ENCODE measurements at regions not wholly inside any gene's neighbourhood (a gene's known extent, or its start where the extent isn't known, plus 50 kb on each side); places are given as distances from the start of the nearest gene placed in this dataset.

DNA sequence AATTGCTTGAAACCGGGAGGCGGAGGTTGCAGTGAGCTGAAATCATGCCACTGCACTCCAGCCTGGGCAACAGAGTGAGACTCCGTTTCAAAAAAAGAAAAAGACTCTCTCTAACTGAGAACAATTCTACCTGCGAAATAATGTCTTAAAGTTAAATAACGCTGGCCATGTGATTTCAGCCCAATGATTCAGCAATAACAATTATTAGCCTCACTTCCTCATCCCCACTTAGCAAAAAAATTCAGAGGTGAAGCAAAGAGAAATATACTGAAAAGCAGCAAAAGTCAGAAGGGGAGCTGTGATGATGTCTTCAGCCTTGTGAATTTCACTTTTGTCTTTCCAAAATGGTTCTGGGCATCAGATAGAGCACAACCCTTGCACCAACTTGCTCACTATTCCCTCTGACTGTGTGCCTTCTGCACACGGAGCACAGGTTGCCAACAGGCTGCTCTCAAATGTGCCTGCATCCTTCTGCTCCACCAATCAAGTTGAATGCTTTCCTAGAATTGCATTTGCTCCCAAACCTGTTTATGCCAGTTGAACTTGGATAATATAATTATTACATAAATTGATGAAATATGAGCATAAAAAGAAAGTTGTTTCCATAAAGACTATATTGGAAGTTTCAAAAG, 79.8 kb upstream of the IPO9 start:
- no peak for DNase-seq (ENCODE audit: low read depth)

DNA sequence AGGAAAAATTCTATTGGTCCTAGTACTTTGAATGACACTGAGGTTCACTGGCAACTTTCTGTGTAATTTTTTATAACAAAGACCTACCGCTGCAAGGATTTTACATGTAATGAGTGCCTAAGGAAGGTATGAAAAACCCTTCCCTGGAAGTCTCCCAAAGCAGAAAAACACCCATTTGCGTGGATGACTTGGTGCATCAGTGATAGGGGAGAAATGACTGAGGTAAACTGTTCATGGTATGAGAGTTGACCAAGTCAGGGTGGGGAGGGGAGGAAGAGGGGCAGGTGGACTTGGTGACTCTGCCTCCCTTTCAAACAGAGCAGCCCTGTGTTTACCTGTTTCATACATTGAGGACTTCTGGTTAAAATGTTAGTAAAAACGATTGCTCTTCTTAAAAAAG, 78.8 kb upstream of the IPO9 start:
- DNase-seq (ENCODE audit: low read depth): no peak

DNA sequence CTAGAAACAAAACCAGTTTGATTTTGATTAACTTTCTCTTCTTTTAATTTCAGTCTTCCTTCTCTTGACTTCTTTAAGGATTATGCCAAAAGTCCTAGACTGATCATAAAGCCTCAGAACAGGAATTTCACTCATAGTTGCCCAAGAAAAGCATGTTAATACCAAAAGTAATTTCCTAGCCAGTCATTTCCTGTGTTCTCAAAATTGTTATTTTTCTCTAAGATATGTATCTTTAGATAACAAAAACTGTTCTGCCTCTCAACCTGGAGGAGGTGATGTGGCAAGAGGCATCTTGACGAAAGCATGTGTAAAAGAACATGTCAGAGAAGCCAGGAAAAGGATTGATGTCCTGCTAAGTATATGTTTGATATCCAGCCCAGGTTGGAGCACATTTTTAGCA, 78.0 kb upstream of the IPO9 start:
- DNase-seq (ENCODE audit: low read depth): no peak

DNA sequence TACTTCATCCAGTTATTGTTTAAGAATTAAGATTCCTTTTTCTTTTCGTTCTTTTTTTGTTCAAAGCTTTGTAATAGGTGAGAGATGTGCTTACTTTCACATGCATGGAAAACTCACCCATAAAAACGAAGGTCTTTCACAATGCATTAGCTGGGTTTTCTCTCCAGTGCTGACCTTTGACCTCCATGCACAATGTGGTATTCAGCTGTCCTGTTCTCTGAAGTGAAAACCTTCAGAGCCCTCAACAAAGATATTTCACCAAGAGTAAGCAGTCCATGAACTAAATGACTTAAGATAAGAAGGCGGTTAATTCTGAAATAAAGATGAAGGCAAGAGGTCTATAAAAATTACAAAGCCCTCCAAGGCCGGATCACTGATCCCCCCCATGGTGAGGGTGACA, 77.1 kb upstream of the IPO9 start:
- DNase-seq (ENCODE audit: low read depth): no peak

DNA sequence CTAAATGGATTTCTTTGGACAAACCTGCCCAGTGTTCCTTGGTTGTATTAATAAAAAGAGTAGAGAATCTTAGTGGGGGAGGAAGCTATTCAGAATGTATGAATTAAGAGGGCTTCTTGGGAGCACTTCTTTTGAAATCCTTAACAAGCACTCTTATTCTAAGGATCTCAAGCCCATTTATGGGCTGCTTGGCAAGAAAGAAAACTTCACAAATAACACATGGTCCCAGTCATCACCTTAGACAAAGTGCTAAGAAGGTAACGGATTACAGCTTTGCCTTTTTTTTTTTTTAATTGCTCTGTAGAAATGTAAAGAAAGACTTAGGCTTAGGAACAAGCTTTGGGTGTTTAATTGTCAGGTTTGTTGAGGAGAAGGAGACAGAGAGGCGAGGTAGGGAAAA, 76.6 kb upstream of the IPO9 start:
- no peak for DNase-seq (ENCODE audit: low read depth)

DNA sequence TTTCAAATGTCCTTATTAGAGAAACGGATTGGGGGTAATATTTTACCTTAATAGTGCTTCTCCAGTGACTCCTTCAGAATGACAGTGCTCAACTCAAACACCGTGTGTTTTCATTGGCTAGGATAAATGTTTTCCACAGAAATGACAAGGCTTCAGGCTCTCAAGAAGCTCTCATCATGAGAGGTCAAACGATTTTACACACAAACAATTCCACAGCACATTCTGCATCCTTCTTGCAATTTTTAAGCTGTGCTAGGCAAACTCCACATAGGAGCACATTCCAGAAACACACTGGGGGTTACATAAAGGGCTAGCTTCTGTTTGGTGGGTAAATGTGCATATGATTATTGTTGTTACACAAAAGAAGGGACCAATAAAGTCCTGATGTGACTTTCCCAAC, 75.5 kb upstream of the IPO9 start:
- no peak for DNase-seq (ENCODE audit: low read depth)

DNA sequence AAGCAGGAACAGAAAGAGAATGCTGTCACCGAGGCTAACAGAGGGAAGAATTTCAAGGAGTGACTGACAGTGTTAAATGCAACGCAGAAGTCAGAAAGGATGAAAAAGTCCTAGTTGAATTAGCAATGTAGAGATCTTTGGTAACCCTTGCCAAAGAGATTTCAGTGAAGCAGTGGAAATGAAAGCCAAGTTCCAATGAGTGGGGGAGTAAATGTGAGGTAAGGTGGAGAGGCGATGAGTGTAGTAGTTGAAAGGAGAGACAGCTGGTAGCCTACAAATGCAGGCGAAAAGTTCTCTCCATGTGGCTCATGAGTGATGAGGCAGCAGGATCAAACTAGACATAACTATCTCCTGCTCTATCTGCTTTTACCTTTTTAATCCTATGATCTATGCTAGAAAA, 74.6 kb upstream of the IPO9 start:
- no peak for DNase-seq (ENCODE audit: low read depth)

DNA sequence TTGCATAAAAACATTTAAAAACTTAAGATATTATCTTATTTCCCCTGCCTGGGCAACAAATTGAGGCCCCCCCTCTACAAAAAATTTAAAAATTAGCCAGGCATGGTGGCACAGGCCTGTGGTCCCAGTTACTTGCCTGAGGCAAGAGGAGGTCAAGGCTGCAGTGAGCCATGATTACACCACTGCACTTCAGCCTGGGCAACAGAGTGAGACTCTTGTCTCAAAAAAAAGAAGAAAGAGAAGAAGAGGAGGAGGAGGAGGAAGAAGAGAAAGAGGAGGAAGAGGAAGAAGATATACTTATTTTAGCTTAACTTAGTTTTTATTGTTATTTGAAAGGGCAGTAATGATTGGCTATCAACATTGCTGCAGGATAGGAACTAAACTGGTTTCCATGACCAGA, 73.8 kb upstream of the IPO9 start:
- no peak for DNase-seq (ENCODE audit: low read depth)

DNA sequence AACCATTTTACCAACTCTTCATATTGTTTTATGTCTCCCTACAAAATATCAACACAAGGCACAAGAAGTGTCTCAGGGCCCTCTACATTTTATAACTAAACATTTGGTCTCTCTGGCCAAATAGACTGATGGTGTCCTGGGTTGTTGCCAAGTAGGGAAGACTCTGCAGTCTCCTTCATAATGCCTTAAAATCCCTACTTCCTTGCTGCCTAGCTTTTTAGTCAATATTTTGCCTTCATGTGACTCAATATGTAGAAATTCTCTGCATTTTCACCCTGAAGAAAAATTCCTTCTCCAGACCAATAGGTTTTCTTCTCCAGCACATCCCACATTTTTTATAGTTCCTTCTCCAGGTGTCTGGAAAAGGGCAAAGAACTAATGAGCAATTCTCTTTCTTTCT, 72.6 kb upstream of the IPO9 start:
- no peak for DNase-seq (ENCODE audit: low read depth)

DNA sequence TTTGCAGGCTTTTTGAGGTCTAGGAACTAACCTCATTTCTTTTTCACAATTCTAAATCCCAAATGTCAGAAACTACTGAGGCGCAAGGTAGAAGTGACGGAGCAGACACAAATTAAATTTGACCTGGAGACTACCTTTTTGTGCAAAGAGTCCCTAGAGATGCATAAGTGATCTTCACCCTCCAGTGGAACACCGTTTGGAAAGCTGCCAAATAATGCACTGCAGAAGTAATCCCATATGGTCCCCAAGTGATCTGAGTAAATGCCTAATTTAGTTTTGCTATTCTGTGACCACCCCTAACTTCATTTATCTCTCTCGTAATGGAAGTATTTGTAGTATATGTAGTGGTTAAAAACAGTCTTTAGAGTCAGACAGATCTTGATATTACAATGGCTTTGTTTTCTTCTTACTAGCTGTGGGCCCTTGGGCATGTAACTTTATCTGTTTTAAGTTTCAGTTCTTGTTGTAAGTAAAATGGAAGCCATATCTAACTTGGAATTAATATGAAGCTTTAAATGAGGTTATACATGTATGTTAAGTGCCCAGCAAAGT, 70.4 kb upstream of the IPO9 start:
- no peak for DNase-seq (ENCODE audit: low read depth)

DNA sequence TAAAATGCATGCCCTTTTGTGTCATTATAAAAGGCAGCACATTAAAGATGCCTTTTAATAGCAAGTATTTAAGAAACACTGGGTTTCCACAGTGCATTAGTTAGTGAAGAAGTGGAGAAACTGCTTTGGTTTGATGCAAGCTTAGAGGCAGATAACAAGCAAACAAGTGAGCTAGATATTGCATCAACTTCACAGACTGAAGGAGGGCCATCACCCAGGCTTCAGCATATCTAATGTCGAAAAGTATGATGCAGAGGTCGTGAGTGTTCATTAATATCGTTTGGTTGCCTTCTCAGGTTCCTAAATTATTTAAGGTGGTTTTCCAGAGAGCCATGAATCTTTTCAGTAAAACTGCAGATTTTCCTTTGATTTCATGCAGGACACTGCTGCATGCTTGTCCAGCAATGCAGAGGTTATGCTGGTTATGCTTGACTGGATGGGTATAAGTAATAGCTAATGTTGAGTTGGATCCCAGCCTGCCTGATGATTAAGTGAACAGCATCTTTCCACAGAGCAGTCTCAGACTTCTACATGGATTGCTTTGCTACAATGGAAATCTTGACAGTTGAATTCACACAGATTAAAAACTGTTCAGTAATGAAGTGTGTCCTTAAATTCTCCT, 69.7 kb upstream of the IPO9 start:
- no peak for DNase-seq (ENCODE audit: low read depth)

DNA sequence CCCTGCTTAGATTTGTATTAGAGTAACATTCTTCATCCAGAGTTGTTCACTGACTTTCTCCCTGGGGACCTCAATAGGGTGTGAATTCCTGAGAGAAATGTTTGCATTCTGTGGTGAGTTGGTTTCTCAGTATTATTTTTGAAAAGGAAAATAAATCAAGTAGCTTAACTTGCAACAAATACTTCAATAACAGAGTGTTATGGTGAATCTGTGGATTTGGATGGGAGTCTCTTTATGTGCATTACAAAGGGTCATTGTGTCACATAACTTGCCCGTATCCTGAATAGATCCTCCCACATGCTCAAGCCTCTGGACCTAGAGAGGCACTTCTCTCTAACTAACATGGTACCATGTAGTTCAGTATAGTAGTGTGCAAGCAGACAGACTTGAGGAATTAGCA, 68.4 kb upstream of the IPO9 start:
- no peak for DNase-seq (ENCODE audit: low read depth)

DNA sequence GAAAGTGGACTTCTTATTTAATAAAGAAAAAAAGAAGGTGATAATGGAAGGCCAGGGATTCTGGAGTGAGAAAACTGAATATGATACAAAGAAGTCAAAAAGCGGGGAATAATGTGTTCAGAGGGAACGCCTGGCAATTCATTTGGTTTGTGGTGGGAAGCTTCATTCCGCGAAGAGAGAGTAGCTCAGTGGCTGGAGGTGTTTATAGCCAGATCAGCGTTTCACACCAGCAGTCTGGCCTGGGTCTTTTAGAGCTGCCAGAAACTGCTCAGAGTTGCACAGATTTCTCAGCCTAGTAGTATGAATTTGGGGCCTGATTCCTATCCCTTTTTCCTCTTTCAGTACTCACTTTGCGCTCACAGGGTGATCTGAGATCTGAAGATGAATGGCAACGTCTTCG, 67.8 kb upstream of the IPO9 start:
- DNase-seq (ENCODE audit: low read depth): no peak

DNA sequence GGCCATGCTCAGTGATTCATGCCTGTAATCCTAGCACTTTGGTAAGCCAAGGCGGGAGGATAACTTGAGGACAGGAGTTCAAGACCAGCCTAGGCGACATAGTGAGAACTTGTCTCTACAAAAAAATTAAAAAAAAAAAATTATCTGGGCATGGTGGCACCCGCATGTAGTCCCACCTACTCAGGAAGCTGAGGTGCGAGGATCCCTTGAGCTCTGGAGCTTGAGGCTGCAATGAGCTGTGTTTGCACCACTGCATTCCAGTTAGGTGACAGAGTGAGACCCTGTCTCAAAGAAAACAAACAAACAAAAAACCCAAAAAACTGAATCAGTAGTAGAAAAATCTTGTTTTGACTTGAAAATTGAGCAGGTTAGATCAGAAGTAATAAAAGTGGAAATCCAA, 67.1 kb upstream of the IPO9 start:
- DNase-seq (ENCODE audit: low read depth): no peak

DNA sequence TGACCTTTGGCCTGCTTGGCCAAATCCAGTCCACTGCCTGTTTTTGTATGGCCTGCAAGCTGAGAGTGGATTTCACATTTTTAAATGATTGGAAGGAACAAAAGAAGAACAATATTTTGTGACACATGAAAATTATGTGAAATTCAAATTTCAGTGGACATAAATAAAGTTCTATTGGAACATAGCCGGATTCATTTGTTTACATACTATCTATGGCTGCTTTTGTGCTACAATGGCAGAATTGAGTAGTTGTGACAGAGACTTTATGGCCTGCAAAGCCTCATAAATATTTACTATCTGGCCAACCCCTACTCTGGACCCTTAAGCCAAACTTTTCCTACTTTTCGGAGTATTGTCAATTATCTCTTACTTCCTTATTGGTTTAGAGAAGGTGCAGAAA, 66.6 kb upstream of the IPO9 start:
- no peak for DNase-seq (ENCODE audit: low read depth)

DNA sequence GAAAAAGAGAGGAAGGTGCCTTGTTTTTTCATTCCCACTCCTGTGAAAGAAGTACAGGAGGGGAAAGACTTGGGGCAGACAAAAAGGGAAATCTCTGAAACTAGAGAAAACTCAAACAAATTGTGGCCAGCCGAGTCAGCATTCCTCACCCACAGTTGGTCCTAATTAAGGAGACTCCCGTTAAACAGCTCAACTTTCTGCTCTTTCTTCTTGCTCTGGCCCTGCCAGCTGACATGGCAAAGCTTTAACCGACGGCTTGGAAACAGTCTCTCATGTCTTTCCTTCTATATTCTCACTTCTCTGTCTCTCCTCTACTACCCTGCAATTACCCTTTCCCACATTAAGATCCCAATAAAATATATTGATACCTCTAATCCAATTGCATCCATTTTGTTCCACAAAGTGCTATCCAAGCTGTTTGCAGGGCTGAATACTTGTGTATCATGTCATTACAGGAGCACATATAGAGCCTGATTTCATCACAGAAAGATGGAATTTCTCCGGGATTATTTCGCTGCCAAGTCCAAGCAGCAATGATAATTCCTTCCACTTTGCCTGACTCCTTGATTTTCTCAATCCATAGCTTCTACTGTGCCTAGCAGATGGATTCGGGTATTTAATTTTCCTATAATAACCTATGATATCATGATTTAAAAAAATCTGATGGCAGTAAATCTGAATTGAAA, 65.4 kb upstream of the IPO9 start:
- no peak for DNase-seq (ENCODE audit: low read depth)

DNA sequence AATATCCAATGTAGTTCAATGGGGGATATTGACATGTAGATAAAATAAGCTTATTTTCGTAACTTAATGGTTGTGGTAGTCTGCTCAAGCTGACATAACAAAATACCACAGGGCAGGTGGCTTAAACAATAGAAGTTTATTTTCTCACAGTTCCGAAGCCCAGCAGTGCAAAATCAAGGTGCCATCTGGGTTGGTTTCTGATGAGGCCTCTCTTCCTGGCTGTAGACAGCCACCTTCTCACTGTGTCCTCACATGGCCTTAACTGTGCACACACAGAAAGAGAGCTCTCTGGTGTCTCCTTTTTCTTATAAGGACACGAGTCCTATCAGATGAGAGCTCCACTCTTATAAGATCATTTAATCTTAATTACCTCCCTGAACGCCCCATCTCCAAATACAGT, 64.8 kb upstream of the IPO9 start:
- DNase-seq (ENCODE audit: low read depth): no peak

DNA sequence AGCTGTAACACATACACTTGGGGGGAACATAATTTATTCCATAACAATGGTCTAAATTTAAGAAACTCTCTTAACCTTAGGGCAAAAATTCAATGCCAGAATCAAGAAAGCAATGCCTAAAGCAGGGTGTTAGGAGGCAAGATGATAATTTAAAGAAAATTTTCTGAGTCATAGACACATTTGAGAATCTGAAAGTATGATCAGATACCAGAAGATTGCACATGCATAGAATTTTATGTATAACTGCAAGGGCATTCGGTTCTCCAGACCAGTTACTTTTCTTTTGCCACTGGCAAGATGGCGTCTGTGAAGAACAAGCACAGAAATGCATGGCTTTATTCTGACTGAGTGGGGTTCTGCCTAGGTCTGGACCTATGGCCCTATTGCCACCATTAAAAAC, 64.4 kb upstream of the IPO9 start:
- DNase-seq (ENCODE audit: low read depth): no peak

DNA sequence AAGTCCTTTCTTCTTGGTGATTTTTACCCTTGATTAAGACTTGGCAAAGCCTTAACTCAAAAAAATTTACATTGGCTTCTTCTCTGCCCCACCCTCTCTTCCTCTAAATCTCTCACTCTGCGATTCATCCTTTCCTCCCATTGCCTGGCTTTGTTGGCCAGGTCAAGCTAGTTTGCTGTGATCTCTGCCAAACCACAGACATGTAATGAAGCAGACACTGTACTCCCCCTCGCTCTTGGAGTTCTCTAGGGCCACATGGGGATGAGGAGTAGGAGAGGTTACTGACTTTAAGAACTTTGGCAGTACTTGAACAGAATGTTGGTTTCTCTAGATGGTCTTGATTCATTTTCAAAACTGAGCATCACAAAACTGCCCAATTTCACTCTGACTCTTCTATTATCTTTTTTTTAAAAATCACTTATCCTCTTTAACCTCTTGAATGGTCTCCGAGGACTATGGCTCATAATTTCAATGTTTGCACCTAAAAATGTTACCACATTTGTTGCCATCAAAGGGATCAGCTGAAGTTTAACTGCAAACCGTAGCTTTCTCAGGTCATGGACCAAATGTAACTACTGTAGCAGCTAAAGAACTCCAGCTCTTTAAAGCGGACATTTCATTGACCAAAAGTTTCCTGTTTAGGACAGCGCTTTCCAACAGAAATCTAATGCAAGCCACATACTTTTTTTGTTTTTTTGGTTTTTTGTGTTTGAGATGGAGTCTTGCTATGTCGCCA, 62.7 kb upstream of the IPO9 start:
- DNase-seq (ENCODE audit: low read depth): no peak

DNA sequence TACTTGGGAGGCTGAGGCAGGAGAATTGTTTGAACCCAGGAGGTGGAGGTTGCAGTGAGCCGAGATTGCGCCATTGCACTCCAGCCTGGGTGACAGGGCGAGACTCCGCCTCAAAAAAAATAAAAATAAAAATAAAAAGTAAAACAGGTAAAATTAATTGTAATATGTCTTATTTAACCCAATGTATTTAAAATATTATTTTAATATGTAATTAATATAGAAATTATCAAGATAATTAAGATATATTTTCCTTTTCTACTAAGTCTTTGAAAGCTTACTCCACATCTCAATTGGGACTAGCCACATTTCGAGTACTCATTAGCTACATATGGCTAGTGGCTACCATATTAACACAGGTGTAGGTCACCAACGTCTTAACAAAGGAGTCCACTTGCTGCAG, 61.6 kb upstream of the IPO9 start:
- no peak for DNase-seq (ENCODE audit: low read depth)

DNA sequence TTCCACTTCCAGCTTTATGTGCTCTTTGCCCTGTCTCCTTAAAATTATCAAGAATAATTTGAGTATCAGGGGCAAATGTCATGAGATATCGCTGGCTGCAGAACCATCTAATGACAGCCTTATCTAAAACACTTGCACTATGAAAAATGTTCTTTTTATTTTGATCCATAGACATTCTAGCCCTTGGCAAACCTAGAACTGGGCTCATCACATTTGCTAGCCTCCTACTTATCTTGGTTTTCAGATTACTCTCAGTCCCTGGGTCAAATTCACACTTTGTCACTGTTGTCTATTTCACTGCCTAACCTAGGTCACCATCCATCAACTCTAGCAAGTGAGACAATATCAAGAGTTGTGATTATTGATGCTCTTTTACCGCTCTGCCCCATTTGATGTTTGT, 59.9 kb upstream of the IPO9 start:
- no peak for DNase-seq (ENCODE audit: low read depth)

DNA sequence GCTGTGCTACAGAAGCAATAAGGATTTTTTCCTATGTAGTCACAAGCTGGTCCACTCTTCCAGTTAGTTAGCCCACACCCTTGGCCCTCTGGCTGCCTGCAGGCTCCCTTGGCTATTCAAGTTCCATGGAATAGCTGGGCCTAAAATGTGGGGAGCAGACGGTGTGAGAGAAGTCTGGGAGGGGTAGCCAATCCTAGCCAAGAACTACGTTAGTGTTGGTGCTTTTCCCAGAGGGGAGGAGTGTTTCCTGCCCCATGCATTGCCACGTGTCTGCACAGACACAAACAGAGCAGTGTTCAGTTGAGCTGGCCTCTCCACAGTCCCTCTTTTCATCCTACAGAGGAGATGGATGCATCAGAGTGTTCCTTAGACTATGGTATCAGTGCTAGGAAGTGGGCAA, 59.0 kb upstream of the IPO9 start:
- DNase-seq (ENCODE audit: low read depth): no peak

DNA sequence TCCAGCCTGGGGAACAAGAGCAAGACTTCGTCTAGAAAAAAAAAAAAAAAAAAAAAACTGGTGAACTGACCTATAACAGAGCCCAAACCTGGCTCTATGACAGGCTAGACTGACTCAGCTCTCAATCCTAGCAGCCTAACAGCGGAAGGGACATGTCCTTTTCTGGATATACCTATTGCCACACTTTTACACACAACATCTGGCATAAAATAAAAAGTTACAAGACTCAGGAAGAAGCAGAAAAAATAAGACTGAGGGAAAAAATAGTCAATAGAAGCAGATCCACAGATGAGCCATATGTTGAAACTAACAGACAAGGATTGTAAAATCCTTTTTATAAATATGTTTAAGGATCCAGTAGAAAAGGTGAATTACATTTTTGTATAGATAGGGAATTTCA, 57.5 kb upstream of the IPO9 start:
- no peak for DNase-seq (ENCODE audit: low read depth)
